Ascending aorta (tissue), 2 donors: ENCODE measurements at regions not wholly inside any gene's neighbourhood (a gene's known extent, or its start where the extent isn't known, plus 50 kb on each side); places are given as distances from the start of the nearest gene placed in this dataset.

ENCODE experiments used
- DNase-seq, 2 donors: peaks; one replicate each; pipeline ENCODE4 v3.0.0-alpha.2; 2019; ENCODE audit warnings: low spot score in 2 of 2
- H3K27ac ChIP-seq, 2 donors: fragments of 200-600 bp; sonication (generic); one replicate each; pipeline ENCODE4 v1.5.1; 2016 to 2017; ENCODE audit warnings: mild to moderate bottlenecking in 1 of 2
- H3K27me3 ChIP-seq: fragments of 200-600 bp; sonication (generic); one replicate; pipeline ENCODE4 v1.5.1; 2017
- H3K36me3 ChIP-seq, 2 donors: fragments of 200-600 bp; sonication (generic); one replicate each; pipeline ENCODE4 v1.5.1; 2016
- H3K4me1 ChIP-seq, 2 donors: fragments of 200-600 bp; sonication (generic); one replicate each; pipeline ENCODE4 v1.5.1; 2016 to 2017; ENCODE audit warnings: mild to moderate bottlenecking in 1 of 2
- H3K4me3 ChIP-seq, 2 donors: fragments of 200-600 bp; sonication (generic); one replicate each; pipeline ENCODE4 v1.5.1; 2016 to 2017; ENCODE audit warnings: mild to moderate bottlenecking in 1 of 2
- H3K9me3 ChIP-seq, 2 donors: fragments of 200-600 bp; sonication (generic); one replicate each; pipeline ENCODE4 v1.5.1; 2016
- intact Hi-C: fragments of 100-400 bp; cut with DNase I; formaldehyde crosslinking; loops from one replicate; pipeline ENCODE4 v1.15.1; 2023
- TF ChIP-seq, protein P1 (sequence below), 3 experiments: fragments of 200-600 bp in 2 of 3; fragments of 450-650 bp in 1 of 3; sonication (generic) in 2 of 3; IDR thresholded peaks; one replicate each; pipeline ENCODE4 v1.5.1; 2016 to 2019; ENCODE audit warnings: antibody characterized with exemption in 3 of 3, mild to moderate bottlenecking in 1 of 3, moderate library complexity in 1 of 3

DNA sequence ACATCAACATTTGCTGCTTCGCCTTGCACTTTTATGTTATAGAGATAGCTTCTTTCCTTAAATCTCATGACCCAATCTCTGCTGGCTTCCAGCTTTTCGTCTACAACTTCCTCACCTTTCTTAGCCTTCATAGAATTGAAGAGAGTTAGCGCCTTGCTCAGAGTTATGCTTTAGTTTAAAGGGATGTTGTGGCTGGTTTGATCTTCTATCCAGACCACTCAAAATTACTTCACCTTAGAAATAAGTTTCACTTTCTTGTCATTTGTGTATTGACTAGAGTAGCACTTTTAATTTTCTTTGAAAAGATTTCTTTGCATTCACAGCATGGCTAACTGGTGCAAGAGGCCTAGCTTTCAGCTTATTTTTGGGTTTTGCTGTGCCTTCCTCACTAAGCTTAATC, 414.2 kb downstream of the ZNF608 start:
- DNase-seq = no peak
- Histone ChIP-seq H3K27ac (no peak overlapping the region), H3K9me3 (no peaks in the 10 kb centered on the region), H3K36me3 (no peaks in the 10 kb centered on the region), H3K27me3 (no peaks in the 10 kb centered on the region), H3K4me3 (no peak overlapping the region), H3K4me1 (no peaks in the 10 kb centered on the region)
- intact Hi-C loops = no loop called here
- TF ChIP-seq, protein P1, sequence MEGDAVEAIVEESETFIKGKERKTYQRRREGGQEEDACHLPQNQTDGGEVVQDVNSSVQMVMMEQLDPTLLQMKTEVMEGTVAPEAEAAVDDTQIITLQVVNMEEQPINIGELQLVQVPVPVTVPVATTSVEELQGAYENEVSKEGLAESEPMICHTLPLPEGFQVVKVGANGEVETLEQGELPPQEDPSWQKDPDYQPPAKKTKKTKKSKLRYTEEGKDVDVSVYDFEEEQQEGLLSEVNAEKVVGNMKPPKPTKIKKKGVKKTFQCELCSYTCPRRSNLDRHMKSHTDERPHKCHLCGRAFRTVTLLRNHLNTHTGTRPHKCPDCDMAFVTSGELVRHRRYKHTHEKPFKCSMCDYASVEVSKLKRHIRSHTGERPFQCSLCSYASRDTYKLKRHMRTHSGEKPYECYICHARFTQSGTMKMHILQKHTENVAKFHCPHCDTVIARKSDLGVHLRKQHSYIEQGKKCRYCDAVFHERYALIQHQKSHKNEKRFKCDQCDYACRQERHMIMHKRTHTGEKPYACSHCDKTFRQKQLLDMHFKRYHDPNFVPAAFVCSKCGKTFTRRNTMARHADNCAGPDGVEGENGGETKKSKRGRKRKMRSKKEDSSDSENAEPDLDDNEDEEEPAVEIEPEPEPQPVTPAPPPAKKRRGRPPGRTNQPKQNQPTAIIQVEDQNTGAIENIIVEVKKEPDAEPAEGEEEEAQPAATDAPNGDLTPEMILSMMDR (IDR thresholded peaks at IDR 0.05) = no peak

DNA sequence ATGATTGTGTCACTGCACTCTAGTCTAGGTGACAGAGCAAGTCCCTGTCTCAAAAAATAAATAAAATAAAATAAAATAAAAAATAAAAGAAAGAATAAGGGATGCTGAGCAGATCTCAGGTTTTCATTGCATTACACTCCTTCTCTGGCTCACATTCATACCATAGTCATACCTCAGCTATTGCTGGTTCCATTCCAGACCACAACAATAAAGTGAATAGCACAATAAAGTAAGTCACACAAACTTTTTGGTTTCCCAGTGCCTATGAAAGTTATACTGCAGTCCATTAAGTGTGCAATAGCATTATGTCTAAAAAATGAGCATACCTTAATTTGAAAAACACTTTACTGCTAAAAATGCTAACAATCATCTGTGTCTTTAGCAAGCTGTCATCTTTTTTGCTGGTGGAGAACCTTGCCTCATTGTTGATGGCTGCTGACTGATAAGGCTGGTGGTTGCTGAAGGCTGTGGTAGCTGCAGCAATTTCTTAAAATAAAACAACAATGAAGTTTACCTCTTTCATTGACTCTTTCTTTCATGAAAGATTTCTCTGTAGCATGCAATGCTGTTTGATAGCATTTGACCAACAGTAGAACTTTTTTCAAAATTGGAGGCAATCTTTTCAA, 415.7 kb downstream of the ZNF608 start:
- Histone ChIP-seq H3K4me3 (no peak overlapping the region), H3K4me1 (no peaks in the 10 kb centered on the region), H3K27me3 (no peaks in the 10 kb centered on the region), H3K36me3 (no peaks in the 10 kb centered on the region), H3K27ac (no peak overlapping the region), H3K9me3 (no peaks in the 10 kb centered on the region)
- no peak for DNase-seq
- TF ChIP-seq, protein P1 (IDR thresholded peaks at IDR 0.05) = no peak
- intact Hi-C loops = no loop called here

DNA sequence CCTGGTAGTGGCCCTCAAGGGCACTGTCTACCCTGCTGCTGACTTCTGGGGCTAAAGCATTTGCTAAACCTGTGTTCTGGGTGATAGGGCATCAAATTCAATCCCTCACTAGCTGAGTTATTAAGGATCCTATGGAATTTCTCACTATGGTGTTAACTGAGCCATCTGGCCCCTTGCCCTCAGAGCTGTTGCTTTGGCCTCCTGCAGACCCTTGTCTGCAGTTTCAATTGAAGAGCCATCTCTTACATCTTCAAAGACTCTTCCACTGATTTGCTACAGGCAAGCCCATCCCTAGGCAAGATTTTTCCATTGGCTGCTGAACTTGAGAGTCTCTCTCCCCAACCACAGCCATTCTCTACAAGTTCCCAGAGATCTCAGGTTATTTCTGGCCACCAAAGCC, 418.2 kb downstream of the ZNF608 start:
- H3K36me3 ChIP-seq = no peaks in the 10 kb centered on the region
- TF ChIP-seq, protein P1 (IDR thresholded peaks at IDR 0.05) = no peak
- H3K27me3 ChIP-seq = no peaks in the 10 kb centered on the region
- no peak for DNase-seq
- H3K4me1 ChIP-seq = no peaks in the 10 kb centered on the region
- H3K27ac ChIP-seq = no peak overlapping the region
- H3K9me3 ChIP-seq = no peaks in the 10 kb centered on the region
- intact Hi-C loops = no loop called here
- H3K4me3 ChIP-seq = no peak overlapping the region

DNA sequence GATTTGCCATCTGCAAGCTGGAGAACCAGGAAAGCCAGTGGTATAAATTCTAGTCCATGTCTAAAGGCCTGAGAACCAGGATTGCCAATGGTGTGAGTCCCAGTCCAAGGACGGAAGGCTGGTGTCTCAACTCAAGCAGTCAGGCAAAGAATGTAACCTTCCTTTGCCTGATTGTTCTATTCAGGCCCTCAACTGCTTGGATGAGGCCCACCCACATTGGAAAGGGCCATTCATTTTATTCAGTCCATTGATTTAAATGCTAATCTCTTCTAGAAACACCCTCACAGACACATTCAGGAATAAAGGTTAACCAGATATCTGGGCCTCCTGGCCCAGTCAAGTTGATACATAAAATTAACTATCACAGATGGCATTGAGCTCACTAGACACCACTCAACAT, 427.8 kb downstream of the ZNF608 start:
- no peak for DNase-seq
- TF ChIP-seq, protein P1 (IDR thresholded peaks at IDR 0.05) = no peak
- H3K4me1 ChIP-seq = no peaks in the 10 kb centered on the region
- no peak overlapping the region for H3K4me3 ChIP-seq
- no peak overlapping the region for H3K27ac ChIP-seq
- intact Hi-C loops = no loop called here
- no peaks in the 10 kb centered on the region for H3K9me3 ChIP-seq
- no peaks in the 10 kb centered on the region for H3K27me3 ChIP-seq
- H3K36me3 ChIP-seq = no peaks in the 10 kb centered on the region

DNA sequence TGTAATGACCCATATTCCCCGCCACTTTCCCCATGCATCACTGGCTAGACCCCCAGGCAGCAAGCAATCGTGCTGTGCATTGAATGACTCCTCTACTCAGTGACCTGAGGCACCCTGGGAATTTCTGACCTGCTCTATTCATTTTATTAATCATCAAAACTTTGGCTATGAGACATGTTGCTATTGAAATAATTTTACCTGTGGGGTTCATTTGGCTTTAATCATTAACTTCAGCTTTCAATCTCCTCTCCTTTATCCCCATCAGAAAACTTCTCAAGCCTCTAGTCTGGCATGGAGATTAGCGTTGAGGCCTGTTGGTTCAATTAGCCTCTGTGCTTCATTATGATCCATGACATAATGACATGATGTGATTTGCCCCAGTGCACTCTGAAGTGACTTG, 429.0 kb downstream of the ZNF608 start:
- no peaks in the 10 kb centered on the region for H3K9me3 ChIP-seq
- H3K36me3 ChIP-seq = no peaks in the 10 kb centered on the region
- H3K4me1 ChIP-seq = no peaks in the 10 kb centered on the region
- intact Hi-C loops = no loop called here
- no peaks in the 10 kb centered on the region for H3K27me3 ChIP-seq
- DNase-seq = no peak
- H3K27ac ChIP-seq = no peak overlapping the region
- TF ChIP-seq, protein P1 (IDR thresholded peaks at IDR 0.05) = no peak
- H3K4me3 ChIP-seq = no peak overlapping the region
